Lung microvascular endothelial cell (primary cell): ENCODE measurements at regions not wholly inside any gene's neighbourhood (a gene's known extent, or its start where the extent isn't known, plus 50 kb on each side); places are given as distances from the start of the nearest gene placed in this dataset.
"Not testable (repeated sequence)": the region's sequence is repeated elsewhere in the genome, so short reads cannot be mapped to it uniquely, and the experiment has no call there.

Experiments
- DNase-seq, 2 donors: peaks; one replicate each; pipeline versions ENCODE4 v3.0.0 to v3.0.0-alpha.2; 2010; ENCODE audit warnings: low read depth in 2 of 2

- DNase-seq: no peak
Measured at GRCh38 chr4:95898226-95898625, 58.3 kb downstream of the PDHA2 start.

- no peak for DNase-seq
Measured at GRCh38 chr4:95909211-95909610, 69.3 kb downstream of the PDHA2 start.

- DNase-seq: no peak
Measured at GRCh38 chr4:95910749-95911148, 70.9 kb downstream of the PDHA2 start.

GRCh38 chr4:95921470-95921869 is 81.6 kb downstream of the PDHA2 start:
- DNase-seq: no peak

- DNase-seq: no peak
Measured at GRCh38 chr4:95929448-95930064, 89.7 kb downstream of the PDHA2 start.

GRCh38 chr4:95939141-95939540 is 99.2 kb downstream of the PDHA2 start:
- DNase-seq: no peak

- no peak for DNase-seq
Measured at GRCh38 chr4:95949136-95949765, 109.4 kb downstream of the PDHA2 start.

GRCh38 chr4:95949808-95950207 is 109.9 kb downstream of the PDHA2 start:
- no peak for DNase-seq

- not testable (repeated sequence) for DNase-seq
Measured at GRCh38 chr4:95952538-95952937, 112.6 kb downstream of the PDHA2 start.

- no peak for DNase-seq
Measured at GRCh38 chr4:95956094-95956493, 116.2 kb downstream of the PDHA2 start.

- DNase-seq: no peak
Measured at GRCh38 chr4:95957054-95957453, 117.2 kb downstream of the PDHA2 start.

- DNase-seq: no peak
Measured at GRCh38 chr4:95957759-95958158, 117.9 kb downstream of the PDHA2 start.

GRCh38 chr4:95959182-95959581 is 119.3 kb downstream of the PDHA2 start:
- no peak for DNase-seq

GRCh38 chr4:95959633-95960032 is 119.7 kb downstream of the PDHA2 start:
- no peak for DNase-seq

GRCh38 chr4:95963456-95963855 is 123.6 kb downstream of the PDHA2 start:
- no peak for DNase-seq

- no peak for DNase-seq
Measured at GRCh38 chr4:95979961-95980876, 140.3 kb downstream of the PDHA2 start.

- DNase-seq: no peak
Measured at GRCh38 chr4:95980877-95981360, 141.0 kb downstream of the PDHA2 start.

- no peak for DNase-seq
Measured at GRCh38 chr4:95981591-95981990, 141.7 kb downstream of the PDHA2 start.

GRCh38 chr4:95982516-95982915 is 142.6 kb downstream of the PDHA2 start:
- no peak for DNase-seq

GRCh38 chr4:95984081-95984480 is 144.2 kb downstream of the PDHA2 start:
- no peak for DNase-seq

- DNase-seq: no peak
Measured at GRCh38 chr4:95985051-95985450, 145.2 kb downstream of the PDHA2 start.

GRCh38 chr4:95985791-95986550 is 146.1 kb downstream of the PDHA2 start:
- DNase-seq: no peak
